ENCODE measurements at regions not wholly inside any gene's neighbourhood (a gene's known extent, or its start where the extent isn't known, plus 50 kb on each side); places are given as distances from the start of the nearest gene placed in this dataset.

DNA sequence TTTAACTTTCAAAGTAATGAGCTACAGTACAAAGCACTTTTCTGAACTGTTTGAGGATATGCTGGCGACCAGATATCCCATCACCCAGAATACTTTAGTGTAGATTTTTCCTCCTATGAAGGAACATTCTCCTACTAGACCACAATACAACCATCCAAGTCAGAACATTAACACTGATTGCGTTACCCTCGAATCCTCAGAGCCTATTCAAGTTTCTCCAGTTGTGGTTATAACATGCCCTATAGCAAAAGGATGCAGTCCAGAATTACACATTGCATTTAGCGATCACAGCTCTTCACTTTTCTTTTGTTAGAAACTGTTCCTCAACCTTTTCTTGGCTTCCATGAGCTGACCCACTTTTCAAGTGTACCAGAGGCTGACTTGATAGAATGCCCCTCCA, 87.4 kb upstream of the SOX4 start:
- TF ChIP-seq, protein P1, sequence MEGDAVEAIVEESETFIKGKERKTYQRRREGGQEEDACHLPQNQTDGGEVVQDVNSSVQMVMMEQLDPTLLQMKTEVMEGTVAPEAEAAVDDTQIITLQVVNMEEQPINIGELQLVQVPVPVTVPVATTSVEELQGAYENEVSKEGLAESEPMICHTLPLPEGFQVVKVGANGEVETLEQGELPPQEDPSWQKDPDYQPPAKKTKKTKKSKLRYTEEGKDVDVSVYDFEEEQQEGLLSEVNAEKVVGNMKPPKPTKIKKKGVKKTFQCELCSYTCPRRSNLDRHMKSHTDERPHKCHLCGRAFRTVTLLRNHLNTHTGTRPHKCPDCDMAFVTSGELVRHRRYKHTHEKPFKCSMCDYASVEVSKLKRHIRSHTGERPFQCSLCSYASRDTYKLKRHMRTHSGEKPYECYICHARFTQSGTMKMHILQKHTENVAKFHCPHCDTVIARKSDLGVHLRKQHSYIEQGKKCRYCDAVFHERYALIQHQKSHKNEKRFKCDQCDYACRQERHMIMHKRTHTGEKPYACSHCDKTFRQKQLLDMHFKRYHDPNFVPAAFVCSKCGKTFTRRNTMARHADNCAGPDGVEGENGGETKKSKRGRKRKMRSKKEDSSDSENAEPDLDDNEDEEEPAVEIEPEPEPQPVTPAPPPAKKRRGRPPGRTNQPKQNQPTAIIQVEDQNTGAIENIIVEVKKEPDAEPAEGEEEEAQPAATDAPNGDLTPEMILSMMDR (IDR thresholded peaks at IDR 0.05; ENCODE audit: low read depth, low read length): no peak
- H3K4me3 ChIP-seq (ENCODE audit: low read depth, low read length): no peak overlapping the region
- no peaks in the 10 kb centered on the region for H3K27me3 ChIP-seq (ENCODE audit: insufficient read depth, low read depth, severe bottlenecking)
- no peaks in the 10 kb centered on the region for H3K9me3 ChIP-seq (ENCODE audit: severe bottlenecking)
- DNase-seq: no peak
- H3K27ac ChIP-seq: no peak overlapping the region
- H3K36me3 ChIP-seq: no peaks in the 10 kb centered on the region

DNA sequence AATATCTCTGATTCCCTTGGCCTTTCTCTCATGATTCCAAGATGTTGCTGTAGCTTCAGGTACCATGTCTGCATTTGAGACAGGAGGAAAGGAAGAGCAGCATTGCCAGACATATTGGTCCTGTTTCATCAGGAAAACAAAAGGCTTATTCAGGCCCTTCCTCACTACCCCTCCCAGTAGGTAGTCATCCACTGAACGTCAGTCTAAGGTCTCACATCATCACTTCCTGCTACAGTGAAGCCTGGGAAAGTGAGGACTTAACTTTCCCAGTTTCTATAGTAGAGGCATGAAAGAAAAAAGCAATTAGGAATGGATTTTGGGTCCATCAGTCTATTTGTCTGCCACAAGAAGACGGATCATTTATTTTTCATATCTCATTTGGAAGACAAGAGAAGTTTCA, 85.7 kb upstream of the SOX4 start:
- no peak overlapping the region for H3K27ac ChIP-seq
- H3K36me3 ChIP-seq: no peaks in the 10 kb centered on the region
- no peaks in the 10 kb centered on the region for H3K9me3 ChIP-seq (ENCODE audit: severe bottlenecking)
- no peak overlapping the region for H3K4me3 ChIP-seq (ENCODE audit: low read depth, low read length)
- TF ChIP-seq, protein P1 (IDR thresholded peaks at IDR 0.05; ENCODE audit: low read depth, low read length): no peak
- no peaks in the 10 kb centered on the region for H3K27me3 ChIP-seq (ENCODE audit: insufficient read depth, low read depth, severe bottlenecking)
- no peak for DNase-seq

DNA sequence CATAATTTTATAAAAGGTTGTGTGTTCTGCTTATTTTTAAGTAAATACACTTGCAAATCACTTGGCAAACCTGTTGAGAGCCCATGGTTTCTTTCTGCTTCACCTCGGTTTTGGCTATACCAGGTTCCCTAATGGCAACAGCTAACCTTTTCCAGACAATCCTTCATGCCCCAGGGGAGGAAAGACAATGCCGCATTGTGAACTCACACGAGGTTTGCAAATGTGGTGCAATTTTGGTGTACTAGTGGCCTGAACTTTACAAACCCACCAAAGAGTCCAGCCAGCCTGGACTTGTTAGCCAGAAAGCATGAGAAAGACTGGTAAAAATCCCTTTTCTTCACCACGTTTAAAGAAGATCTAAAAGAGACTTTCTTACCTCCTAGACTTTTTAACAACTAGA, 84.8 kb upstream of the SOX4 start:
- Histone ChIP-seq H3K4me3 (ENCODE audit: low read depth, low read length) (no peak overlapping the region), H3K9me3 (ENCODE audit: severe bottlenecking) (no peaks in the 10 kb centered on the region), H3K27ac (no peak overlapping the region), H3K36me3 (no peaks in the 10 kb centered on the region), H3K27me3 (ENCODE audit: insufficient read depth, low read depth, severe bottlenecking) (no peaks in the 10 kb centered on the region)
- TF ChIP-seq, protein P1 (IDR thresholded peaks at IDR 0.05; ENCODE audit: low read depth, low read length): no peak
- DNase-seq: no peak

DNA sequence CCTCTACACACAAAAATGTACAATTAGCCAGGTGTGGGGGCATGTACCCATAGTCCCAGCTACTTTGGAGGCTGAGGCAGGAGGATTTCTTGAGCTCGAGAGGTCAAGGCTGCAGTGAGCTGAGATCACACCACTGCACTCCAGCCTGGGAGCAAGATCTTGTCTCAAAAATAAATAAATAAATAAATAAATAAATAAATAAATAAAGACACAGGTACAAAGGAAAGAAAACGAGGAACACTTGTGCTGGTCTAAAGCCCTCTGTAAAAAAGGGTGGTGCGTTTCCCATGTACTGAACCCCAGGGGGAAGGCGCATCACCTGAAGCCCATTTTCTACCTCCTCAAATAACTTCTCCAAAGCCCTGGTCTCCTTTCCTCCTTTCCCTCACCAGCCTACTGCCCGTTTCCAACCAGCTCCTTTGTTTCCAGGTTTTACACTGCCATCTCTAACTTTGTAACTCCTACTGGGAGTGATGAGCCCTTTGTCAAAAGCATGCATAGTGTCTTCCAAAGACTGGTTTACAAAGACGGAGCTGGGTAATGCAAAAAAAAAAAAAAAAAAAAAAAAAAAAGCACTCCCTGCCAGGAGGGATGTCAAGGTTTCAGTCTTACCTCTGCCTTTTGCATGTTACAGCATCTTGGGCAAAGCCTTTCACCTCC, 81.5 kb upstream of the SOX4 start:
- Histone ChIP-seq H3K27me3 (ENCODE audit: insufficient read depth, low read depth, severe bottlenecking) (no peaks in the 10 kb centered on the region), H3K27ac (no peak overlapping the region), H3K4me3 (ENCODE audit: low read depth, low read length) (no peak overlapping the region), H3K9me3 (ENCODE audit: severe bottlenecking) (no peaks in the 10 kb centered on the region), H3K36me3 (no peaks in the 10 kb centered on the region)
- DNase-seq: no peak
- TF ChIP-seq, protein P1 (IDR thresholded peaks at IDR 0.05; ENCODE audit: low read depth, low read length): no peak

DNA sequence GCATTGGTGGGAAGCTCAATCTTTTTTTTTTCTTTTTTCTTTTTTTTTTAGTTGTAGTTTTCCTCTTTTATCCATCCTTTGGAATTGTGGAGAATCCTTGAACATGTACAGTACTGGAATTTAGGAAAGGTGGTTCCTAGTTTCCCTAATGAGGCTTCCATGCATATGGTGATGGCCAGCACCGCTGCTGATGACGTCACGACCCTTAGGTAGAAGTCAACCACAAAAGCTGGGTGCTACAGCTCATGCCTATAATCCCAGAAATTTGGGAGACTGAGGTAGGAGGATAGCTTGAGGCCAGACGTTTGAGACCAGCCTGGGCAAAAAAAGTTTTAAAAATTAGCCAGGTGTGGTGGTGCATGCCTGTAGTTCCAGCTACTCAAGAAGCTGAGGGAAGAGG, 79.3 kb upstream of the SOX4 start:
- H3K9me3 ChIP-seq (ENCODE audit: severe bottlenecking): no peaks in the 10 kb centered on the region
- TF ChIP-seq, protein P1 (IDR thresholded peaks at IDR 0.05; ENCODE audit: low read depth, low read length): no peak
- no peak overlapping the region for H3K27ac ChIP-seq
- DNase-seq: no peak
- no peak overlapping the region for H3K4me3 ChIP-seq (ENCODE audit: low read depth, low read length)
- H3K27me3 ChIP-seq (ENCODE audit: insufficient read depth, low read depth, severe bottlenecking): no peaks in the 10 kb centered on the region
- H3K36me3 ChIP-seq: no peaks in the 10 kb centered on the region

DNA sequence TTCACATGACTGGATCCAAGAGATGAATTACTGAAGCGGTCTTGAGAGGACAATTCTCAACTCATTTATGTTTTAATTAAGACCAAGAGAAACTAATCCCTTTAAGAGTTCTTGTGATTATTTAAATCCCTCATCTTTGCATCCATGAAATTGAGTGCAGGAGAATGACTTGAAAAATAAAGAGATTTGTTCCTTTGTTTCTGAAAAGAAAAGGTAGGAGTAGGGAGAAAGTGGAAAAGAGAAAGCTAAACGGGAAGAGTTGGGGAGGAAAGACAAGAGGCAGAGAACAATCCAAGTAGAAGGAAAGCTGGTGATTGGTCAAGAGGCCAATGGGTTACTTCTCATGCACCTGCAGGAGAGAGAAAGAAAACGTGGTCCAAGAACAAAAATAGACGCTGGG, 75.2 kb upstream of the SOX4 start:
- H3K36me3 ChIP-seq: no peaks in the 10 kb centered on the region
- no peaks in the 10 kb centered on the region for H3K9me3 ChIP-seq (ENCODE audit: severe bottlenecking)
- H3K27me3 ChIP-seq (ENCODE audit: insufficient read depth, low read depth, severe bottlenecking): no peaks in the 10 kb centered on the region
- H3K4me3 ChIP-seq (ENCODE audit: low read depth, low read length): no peak overlapping the region
- TF ChIP-seq, protein P1 (IDR thresholded peaks at IDR 0.05; ENCODE audit: low read depth, low read length): no peak
- no peak for DNase-seq
- H3K27ac ChIP-seq: no peak overlapping the region

Measured in WERI-Rb-1 (cell line).